ENCODE measurements at regions not wholly inside any gene's neighbourhood (a gene's known extent, or its start where the extent isn't known, plus 50 kb on each side); places are given as distances from the start of the nearest gene placed in this dataset.
A peak's percentile ranks its signal among the peaks of the same experiment; 100 is the strongest.

DNA sequence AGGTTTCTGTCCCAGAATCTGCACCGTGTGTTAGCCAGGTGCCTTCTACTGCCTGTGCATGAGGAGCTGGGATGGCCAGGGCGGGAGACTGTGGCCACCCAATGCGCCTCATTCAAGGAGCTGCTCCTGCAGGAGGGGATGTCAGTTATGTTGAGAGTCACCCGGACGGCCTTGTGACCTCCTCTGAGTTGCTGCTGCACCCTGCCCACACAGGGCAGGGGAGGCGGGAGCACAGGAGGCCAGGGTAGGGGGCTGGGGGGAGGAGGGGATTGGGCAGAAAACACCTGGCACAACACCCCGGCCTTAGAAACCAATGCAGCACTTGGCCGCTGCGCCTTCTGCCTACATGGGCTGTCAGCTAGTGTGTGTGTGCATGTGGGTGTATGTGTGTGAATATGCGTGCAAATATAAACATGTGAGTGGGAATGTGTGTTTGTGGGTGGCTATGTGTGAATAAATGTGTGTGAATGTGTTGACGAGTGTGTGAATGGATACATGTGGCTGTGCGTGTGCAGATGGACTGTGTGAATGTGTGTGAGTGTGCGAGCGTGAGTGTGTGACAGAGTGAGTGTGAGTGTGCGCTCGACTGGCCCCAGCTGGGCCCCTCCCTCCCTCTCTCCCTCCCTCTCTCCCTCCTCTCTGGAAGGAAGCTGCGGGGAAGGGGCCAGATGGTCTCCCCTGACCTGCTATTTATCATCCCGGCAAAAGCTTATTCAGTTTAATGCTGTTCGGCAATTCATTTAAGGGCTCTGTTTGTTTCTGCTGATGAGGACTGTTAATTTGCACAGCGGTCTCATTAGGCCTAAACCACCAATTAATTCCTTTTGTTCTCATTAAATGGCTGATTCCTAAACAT lies 106.9 kb downstream of the TLE3 start:
- intact Hi-C loops (cut with DNase I), result no loop called here
- DNase-seq (ENCODE audit: low spot score), result peak; percentile 20

DNA sequence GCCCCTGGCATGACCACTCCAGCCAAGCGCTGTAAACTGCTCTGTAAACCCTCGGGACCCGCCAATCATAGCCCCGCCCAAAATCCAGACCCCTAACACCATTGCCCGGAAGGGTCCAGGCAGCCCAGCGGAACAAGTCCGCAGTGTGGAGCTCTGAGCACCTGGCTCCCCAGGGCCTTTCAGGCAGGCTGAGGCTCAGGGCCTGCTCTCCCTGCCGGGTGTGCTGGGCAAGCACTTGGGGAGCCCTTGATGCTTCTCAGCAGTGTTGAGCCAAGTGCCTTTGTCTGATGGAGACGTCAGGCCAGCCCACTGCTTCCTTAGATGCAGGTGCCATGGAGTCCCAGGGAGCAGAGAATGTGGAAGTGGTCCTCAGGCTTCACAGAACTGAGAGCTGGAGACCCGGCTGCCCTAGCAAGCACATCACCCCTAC lies 106.2 kb downstream of the TLE3 start:
- peak; percentile 53 for DNase-seq (ENCODE audit: low spot score)
- intact Hi-C loops (cut with DNase I), result no loop called here

DNA sequence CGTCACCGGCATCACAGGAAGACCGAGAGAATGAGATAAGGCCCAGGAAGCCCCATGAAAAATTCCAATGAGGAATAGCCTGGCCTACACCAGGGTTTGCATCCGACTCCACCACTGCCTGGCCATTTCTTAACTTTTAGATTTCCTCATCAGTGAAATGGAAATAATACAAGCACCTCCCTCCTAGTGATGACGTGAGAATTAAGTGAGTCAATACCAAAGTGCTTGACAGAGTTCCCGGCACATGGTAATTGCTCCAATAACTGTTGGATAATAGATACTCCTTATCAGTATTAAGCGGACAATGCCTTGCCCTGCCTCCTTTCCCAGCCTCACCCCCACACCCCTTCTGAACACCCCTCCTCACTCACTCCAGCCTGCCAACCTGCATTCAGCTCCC lies 105.4 kb downstream of the TLE3 start:
- DNase-seq (ENCODE audit: low spot score), result no peak
- intact Hi-C loops (cut with DNase I), result no loop called here

DNA sequence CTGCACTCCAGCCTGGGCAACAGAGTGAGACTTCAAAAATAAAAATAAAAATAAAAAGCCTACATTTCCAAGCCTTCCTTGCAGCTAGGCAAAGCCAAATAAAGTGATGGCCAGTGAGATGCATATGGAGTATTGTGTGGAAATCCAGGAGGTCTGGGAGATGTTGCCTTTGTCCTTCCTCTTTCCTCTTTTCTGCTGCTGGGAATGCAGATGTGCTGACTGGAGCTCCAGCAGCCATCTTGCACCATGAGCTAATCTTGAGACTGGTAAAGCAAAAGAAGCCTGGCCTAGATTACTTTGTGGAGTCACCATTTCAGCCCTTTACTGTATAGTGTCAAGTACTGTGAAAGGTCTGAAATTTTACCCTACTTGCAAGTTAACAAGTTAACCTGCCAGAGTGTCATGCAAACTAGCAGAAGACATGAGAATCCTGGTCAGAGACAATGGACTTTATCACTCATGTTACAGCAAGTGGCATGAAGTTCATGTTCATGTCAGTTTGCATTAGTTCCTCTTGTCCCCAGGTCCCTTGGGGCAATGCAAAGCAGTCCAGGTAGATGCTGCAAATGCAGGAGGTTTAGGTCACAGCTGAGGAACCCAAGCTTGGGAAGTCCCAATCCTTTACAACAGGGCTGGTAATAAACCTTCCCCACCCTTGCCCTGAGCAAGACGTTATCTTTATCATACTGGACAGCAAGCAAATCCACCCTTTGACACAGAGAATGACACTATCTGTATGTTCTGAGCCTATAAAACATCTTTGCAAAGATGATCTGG lies 103.1 kb downstream of the TLE3 start:
- DNase-seq (ENCODE audit: low spot score), result no peak
- intact Hi-C loops (cut with DNase I), result no loop called here

DNA sequence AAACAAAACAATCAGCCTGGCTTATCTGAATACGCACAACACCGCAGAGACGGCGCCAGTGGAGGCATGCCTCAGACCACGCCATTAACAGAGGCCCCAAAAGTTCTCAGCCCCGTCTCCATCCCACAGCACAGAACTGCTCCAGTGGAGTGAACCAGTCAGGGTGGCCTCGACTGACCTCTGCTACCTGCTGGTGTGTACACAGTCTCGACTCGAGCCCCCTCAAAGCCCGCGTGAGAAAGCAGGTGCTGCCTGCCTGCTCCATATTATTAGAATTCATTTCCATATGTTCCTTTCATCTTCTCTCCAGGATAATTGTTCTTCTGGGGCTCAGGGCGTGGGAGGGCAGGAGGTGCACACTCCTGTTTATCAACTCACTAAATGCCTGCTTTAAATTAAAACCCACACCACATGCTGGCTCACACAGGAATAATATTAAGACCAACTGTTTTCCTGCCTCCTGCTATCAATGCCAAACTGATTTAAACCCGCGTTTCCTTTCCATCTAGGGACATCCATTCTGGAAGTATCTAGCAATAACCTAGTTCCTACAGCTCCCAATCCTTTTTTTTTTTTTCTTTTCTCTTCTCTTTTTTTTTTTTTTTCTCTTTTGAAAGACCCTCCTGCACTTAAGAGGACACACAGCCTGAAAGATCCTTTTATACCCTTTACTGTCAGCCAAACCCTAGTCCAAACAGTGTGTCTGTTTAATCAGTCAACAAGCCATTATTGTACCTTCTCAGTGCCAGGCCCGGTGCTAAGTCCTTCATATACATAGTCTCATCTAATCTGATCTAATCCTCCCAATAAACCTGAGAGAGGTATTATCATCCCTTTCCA lies 101.2 kb downstream of the TLE3 start:
- DNase-seq (ENCODE audit: low spot score), result no peak
- intact Hi-C loops (cut with DNase I), result no loop called here

DNA sequence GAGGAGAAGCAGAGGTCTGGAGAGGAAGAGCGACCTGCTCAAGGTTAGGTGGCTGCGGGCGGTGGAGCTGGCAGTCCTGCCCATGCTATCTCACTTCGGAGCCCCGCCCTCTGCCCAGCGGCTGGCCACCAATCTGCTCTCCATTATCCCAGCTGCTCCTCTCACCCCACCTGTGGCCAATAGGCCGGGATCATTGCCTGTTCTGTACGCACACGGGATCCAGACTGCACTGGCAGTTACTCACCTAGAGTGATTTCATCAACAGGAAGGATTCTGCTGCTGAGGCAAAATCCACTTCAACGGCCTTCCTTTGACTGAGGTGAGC lies 100.6 kb downstream of the TLE3 start:
- no peak for DNase-seq (ENCODE audit: low spot score)
- intact Hi-C loops (cut with DNase I), result no loop called here
